ENCODE measurements at regions not wholly inside any gene's neighbourhood (a gene's known extent, or its start where the extent isn't known, plus 50 kb on each side); places are given as distances from the start of the nearest gene placed in this dataset.

DNA sequence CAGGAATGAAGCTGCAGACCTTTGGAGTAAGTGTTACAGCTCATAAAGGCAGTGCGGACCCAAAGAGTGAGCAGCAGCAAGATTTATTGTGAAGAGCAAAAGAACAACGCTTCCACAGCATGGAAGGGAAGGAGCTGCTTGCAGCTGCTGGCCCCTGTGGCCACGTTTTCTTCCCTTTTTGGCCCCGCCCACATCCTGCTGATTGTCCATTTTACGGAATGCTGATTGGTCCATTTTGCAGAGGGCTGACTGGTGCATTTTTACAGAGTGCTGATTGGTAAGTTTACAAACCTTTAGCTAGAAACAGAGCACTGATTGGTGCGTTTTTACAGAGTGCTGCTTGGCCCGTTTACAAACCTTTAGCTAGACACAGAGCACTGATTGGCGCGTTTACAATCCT is 841.5 kb downstream of the CDH11 start:
- TF ChIP-seq RAD21 (conservative IDR thresholded peaks at IDR 0.05) (no peak), MXI1 (conservative IDR thresholded peaks at IDR 0.05; ENCODE audit: poor library complexity, severe bottlenecking) (no peak), POLR2AphosphoS5 (IDR thresholded peaks at IDR 0.05) (no peak), EZH2 (IDR thresholded peaks at IDR 0.05; ENCODE audit: borderline replicate concordance, insufficient read depth, low read length, poor library complexity, severe bottlenecking) (no peak), SMC3 (conservative IDR thresholded peaks at IDR 0.05; ENCODE audit: poor library complexity) (no peak)
- TF ChIP-seq, protein P1, sequence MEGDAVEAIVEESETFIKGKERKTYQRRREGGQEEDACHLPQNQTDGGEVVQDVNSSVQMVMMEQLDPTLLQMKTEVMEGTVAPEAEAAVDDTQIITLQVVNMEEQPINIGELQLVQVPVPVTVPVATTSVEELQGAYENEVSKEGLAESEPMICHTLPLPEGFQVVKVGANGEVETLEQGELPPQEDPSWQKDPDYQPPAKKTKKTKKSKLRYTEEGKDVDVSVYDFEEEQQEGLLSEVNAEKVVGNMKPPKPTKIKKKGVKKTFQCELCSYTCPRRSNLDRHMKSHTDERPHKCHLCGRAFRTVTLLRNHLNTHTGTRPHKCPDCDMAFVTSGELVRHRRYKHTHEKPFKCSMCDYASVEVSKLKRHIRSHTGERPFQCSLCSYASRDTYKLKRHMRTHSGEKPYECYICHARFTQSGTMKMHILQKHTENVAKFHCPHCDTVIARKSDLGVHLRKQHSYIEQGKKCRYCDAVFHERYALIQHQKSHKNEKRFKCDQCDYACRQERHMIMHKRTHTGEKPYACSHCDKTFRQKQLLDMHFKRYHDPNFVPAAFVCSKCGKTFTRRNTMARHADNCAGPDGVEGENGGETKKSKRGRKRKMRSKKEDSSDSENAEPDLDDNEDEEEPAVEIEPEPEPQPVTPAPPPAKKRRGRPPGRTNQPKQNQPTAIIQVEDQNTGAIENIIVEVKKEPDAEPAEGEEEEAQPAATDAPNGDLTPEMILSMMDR (IDR thresholded peaks at IDR 0.05; ENCODE audit: poor library complexity, severe bottlenecking), result no peak
- TF ChIP-seq, protein P2, sequence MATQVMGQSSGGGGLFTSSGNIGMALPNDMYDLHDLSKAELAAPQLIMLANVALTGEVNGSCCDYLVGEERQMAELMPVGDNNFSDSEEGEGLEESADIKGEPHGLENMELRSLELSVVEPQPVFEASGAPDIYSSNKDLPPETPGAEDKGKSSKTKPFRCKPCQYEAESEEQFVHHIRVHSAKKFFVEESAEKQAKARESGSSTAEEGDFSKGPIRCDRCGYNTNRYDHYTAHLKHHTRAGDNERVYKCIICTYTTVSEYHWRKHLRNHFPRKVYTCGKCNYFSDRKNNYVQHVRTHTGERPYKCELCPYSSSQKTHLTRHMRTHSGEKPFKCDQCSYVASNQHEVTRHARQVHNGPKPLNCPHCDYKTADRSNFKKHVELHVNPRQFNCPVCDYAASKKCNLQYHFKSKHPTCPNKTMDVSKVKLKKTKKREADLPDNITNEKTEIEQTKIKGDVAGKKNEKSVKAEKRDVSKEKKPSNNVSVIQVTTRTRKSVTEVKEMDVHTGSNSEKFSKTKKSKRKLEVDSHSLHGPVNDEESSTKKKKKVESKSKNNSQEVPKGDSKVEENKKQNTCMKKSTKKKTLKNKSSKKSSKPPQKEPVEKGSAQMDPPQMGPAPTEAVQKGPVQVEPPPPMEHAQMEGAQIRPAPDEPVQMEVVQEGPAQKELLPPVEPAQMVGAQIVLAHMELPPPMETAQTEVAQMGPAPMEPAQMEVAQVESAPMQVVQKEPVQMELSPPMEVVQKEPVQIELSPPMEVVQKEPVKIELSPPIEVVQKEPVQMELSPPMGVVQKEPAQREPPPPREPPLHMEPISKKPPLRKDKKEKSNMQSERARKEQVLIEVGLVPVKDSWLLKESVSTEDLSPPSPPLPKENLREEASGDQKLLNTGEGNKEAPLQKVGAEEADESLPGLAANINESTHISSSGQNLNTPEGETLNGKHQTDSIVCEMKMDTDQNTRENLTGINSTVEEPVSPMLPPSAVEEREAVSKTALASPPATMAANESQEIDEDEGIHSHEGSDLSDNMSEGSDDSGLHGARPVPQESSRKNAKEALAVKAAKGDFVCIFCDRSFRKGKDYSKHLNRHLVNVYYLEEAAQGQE (IDR thresholded peaks at IDR 0.05; ENCODE audit: borderline replicate concordance), result no peak
